Transverse colon (tissue), 4 donors: ENCODE measurements at regions not wholly inside any gene's neighbourhood (a gene's known extent, or its start where the extent isn't known, plus 50 kb on each side); places are given as distances from the start of the nearest gene placed in this dataset.

Experiments
- DNase-seq: peaks from one replicate; pipeline ENCODE4 v3.0.0-alpha.2; 2019
- H3K27ac ChIP-seq, 4 donors: fragments of 200-600 bp; sonication (generic); 2 replicates each; pipeline ENCODE4 v1.5.1; 2016 to 2018; ENCODE audit warnings: inconsistent platforms in 4 of 4
- H3K27me3 ChIP-seq: fragments of 200-600 bp; sonication (generic); 2 replicates; pipeline ENCODE4 v1.5.1; 2017; ENCODE audit warnings: inconsistent platforms
- H3K36me3 ChIP-seq, 4 donors: fragments of 200-600 bp; sonication (generic); 2 replicates each; pipeline ENCODE4 v1.5.1; 2017 to 2019; ENCODE audit warnings: inconsistent platforms in 4 of 4
- H3K4me1 ChIP-seq, 4 donors: fragments of 200-600 bp; sonication (generic); 2 replicates each; pipeline ENCODE4 v1.5.1; 2017 to 2020; ENCODE audit warnings: inconsistent platforms in 4 of 4
- H3K4me3 ChIP-seq, 4 donors: fragments of 200-600 bp; sonication (generic); 1 replicate in 1 of 4; 2 replicates in 3 of 4; pipeline versions ENCODE4 v1.5.1 to v1.6.1; 2017 to 2019; ENCODE audit warnings: inconsistent platforms in 4 of 4
- H3K9me3 ChIP-seq, 2 donors: fragments of 200-600 bp; sonication (generic); 2 replicates each; pipeline ENCODE4 v1.5.1; 2017 to 2019; ENCODE audit warnings: inconsistent platforms in 2 of 2
- CTCF ChIP-seq, 5 experiments: fragments of 200-600 bp in 3 of 5; fragments of 450-650 bp in 2 of 5; sonication (generic) in 3 of 5; IDR thresholded peaks; 1 replicate in 2 of 5; 2 replicates in 3 of 5; pipeline ENCODE4 v1.5.1; 2016 to 2017; ENCODE audit warnings: antibody characterized with exemption in 5 of 5, inconsistent platforms in 3 of 5, mild to moderate bottlenecking in 2 of 5, moderate library complexity in 1 of 5
- EP300 ChIP-seq: sonication (generic); formaldehyde crosslinking; IDR thresholded peaks from one replicate; pipeline ENCODE4 v1.6.1; 2017; ENCODE audit warnings: antibody characterized with exemption, low read depth
- POLR2A ChIP-seq: fragments of 450-650 bp; IDR thresholded peaks from one replicate; pipeline ENCODE4 v1.6.1; 2016; ENCODE audit warnings: antibody characterized with exemption, mild to moderate bottlenecking, moderate library complexity
- POLR2AphosphoS5 ChIP-seq, 3 donors: sonication (generic); formaldehyde crosslinking; IDR thresholded peaks; one replicate each; pipeline ENCODE4 v1.6.1; 2016; ENCODE audit warnings: antibody characterized with exemption in 3 of 3
- WGBS, 2 donors: methylation state at CpG; one replicate each; pipeline ENCODE4 v1.1.5; 2018; ENCODE audit warnings: low coverage in 1 of 2; 5-methylcytosine and 5-hydroxymethylcytosine counted together
- in situ Hi-C, 4 donors: fragments of 200-750 bp; cut with MboI; loops; one replicate each; pipeline versions ENCODE4 v1.15.0 to v1.15.1; 2017; ENCODE audit warnings: low sequenced_read_pairs in 3 of 4, low pct_ligation_motif_present in 1 of 4, low pct_unique_long_range_greater_than_20kb in 1 of 4
- intact Hi-C: fragments of 100-400 bp; cut with DNase I; formaldehyde crosslinking; loops from one replicate; pipeline ENCODE4 v1.15.1; 2023; ENCODE audit warnings: low total_unique reads

GRCh38 chr7:131673576-131673975 is 117.1 kb upstream of the PODXL start:
- in situ Hi-C loops, result no loop called here
- intact Hi-C loops, result no loop called here
- Histone ChIP-seq H3K36me3 (no peaks in the 10 kb centered on the region), H3K4me3 (no peak overlapping the region), H3K27ac (no peak overlapping the region), H3K9me3 (no peaks in the 10 kb centered on the region), H3K4me1 (no peaks in the 10 kb centered on the region), H3K27me3 (no peaks in the 10 kb centered on the region)
- 60 to 69% methylated on average over 1 to 3 of the region's 3 CpGs for WGBS, 2 donors
- DNase-seq, result no peak
- TF ChIP-seq CTCF (IDR thresholded peaks at IDR 0.05) (no peak), POLR2A (no peak)

DNA sequence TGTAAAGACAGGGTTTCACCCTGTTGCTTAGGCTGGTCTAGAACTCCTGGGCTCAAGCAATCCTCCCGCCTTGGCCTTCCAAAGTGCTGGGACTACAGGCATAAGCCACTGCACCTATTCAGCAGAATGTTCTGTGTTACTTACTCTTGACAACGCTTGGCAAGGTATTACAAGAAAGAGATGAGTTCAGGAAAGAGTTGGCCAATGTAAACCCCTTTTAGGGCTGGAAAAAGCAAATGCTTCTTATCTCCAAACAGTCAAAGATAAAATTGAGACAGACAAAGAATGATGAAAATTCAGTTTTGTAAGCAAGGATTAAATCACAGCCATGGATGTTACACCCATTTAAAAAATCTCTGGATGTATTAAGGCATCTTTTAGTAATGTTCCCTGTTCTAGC is 114.0 kb upstream of the PODXL start:
- no peak for DNase-seq
- Histone ChIP-seq H3K4me1 (no peaks in the 10 kb centered on the region), H3K9me3 (no peaks in the 10 kb centered on the region), H3K27me3 (no peaks in the 10 kb centered on the region), H3K4me3 (no peak overlapping the region), H3K36me3 (no peaks in the 10 kb centered on the region), H3K27ac (no peak overlapping the region)
- intact Hi-C loops (no loop called here), in situ Hi-C loops (no loop called here)
- no peak for TF ChIP-seq CTCF (IDR thresholded peaks at IDR 0.05)
- TF ChIP-seq POLR2A, result no peak
- TF ChIP-seq POLR2AphosphoS5 (IDR thresholded peaks at IDR 0.05), result no peak
- TF ChIP-seq EP300, result no peak
- 84 to 100% methylated on average over 1 to 2 of the region's 2 CpGs for WGBS, 2 donors

GRCh38 chr7:131667699-131668098 is 111.3 kb upstream of the PODXL start:
- no peaks in the 10 kb centered on the region for H3K9me3 ChIP-seq
- DNase-seq, result no peak
- TF ChIP-seq CTCF (IDR thresholded peaks at IDR 0.05) (no peak), POLR2A (no peak), EP300 (no peak), POLR2AphosphoS5 (IDR thresholded peaks at IDR 0.05) (no peak)
- no peaks in the 10 kb centered on the region for H3K27me3 ChIP-seq
- H3K27ac ChIP-seq, result no peak overlapping the region
- no peak overlapping the region for H3K4me3 ChIP-seq
- in situ Hi-C loops (no loop called here), intact Hi-C loops (no loop called here)
- no peaks in the 10 kb centered on the region for H3K4me1 ChIP-seq
- WGBS, 2 donors, result 80 to 82% methylated on average over 2 to 4 of the region's 4 CpGs
- no peaks in the 10 kb centered on the region for H3K36me3 ChIP-seq

DNA sequence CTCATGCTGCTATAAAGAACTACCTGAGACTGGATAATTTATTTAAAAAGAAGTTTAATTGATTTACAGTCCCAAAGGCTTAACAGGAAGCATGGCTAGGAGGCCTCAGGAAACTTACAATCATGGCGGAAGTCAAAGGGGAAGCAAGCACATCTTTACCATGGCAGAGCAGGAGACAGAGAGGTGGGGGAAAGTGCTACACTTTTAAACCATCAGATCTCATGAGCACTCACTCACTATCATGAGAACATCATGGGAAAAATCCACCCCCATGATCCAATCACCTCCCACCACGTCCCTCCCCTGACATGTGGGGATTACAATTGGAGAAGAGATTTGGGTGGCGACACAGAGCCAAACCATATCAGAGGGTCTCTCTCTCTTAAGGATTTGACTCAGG is 108.6 kb upstream of the PODXL start:
- in situ Hi-C loops, result no loop called here
- TF ChIP-seq EP300 (no peak), CTCF (IDR thresholded peaks at IDR 0.05) (no peak), POLR2A (no peak), POLR2AphosphoS5 (IDR thresholded peaks at IDR 0.05) (no peak)
- intact Hi-C loops, result no loop called here
- no peaks in the 10 kb centered on the region for H3K4me1 ChIP-seq
- no peak overlapping the region for H3K4me3 ChIP-seq
- DNase-seq, result no peak
- no peaks in the 10 kb centered on the region for H3K27me3 ChIP-seq
- H3K9me3 ChIP-seq, result no peaks in the 10 kb centered on the region
- no peaks in the 10 kb centered on the region for H3K36me3 ChIP-seq
- no peak overlapping the region for H3K27ac ChIP-seq
- WGBS, 2 donors, result 84 to 100% methylated on average over 1 to 3 of the region's 3 CpGs
